Adrenal gland (tissue), 5 donors: ENCODE measurements at regions not wholly inside any gene's neighbourhood (a gene's known extent, or its start where the extent isn't known, plus 50 kb on each side); places are given as distances from the start of the nearest gene placed in this dataset.

Experiments
- CTCF ChIP-seq, 6 experiments: fragments of 450-650 bp in 4 of 6; fragments of 200-600 bp in 2 of 6; sonication (generic) in 1 of 6; IDR thresholded peaks; 1 replicate in 5 of 6; 2 replicates in 1 of 6; pipeline versions ENCODE4 v1.5.1 to v1.8.0; 2016 to 2021; ENCODE audit warnings: antibody characterized with exemption in 6 of 6, mild to moderate bottlenecking in 2 of 6, moderate library complexity in 1 of 6
- POLR2A ChIP-seq, 2 donors: fragments of 450-650 bp; IDR thresholded peaks; one replicate each; pipeline ENCODE4 v1.6.1; 2017; ENCODE audit warnings: antibody characterized with exemption in 2 of 2, mild to moderate bottlenecking in 2 of 2, moderate library complexity in 1 of 2
- donor health status: DM: no; HTN: no; CAD: no.

GRCh38 chr2:52831216-52831615, 936.4 kb upstream of the CHAC2 start:
- TF ChIP-seq CTCF (IDR thresholded peaks at IDR 0.05) (no peak), POLR2A (IDR thresholded peaks at IDR 0.05) (no peak)
